Breast epithelium (tissue), 4 donors: ENCODE measurements at regions not wholly inside any gene's neighbourhood (a gene's known extent, or its start where the extent isn't known, plus 50 kb on each side); places are given as distances from the start of the nearest gene placed in this dataset.
"Not testable (repeated sequence)": the region's sequence is repeated elsewhere in the genome, so short reads cannot be mapped to it uniquely, and the experiment has no call there.

Experiments
- DNase-seq, 2 donors: peaks; one replicate each; pipeline ENCODE4 v3.0.0-alpha.2; 2019; ENCODE audit warnings: low spot score in 2 of 2
- H3K27ac ChIP-seq, 2 donors: fragments of 200-600 bp; sonication (generic) in 1 of 2; one replicate each; pipeline ENCODE4 v1.5.1; 2016 to 2019; ENCODE audit warnings: mild to moderate bottlenecking in 1 of 2
- H3K27me3 ChIP-seq, 2 donors: fragments of 200-600 bp; sonication (generic) in 1 of 2; one replicate each; pipeline versions ENCODE4 v1.5.1 to v1.6.0; 2017 to 2019; ENCODE audit warnings: control low read depth in 1 of 2, mild to moderate bottlenecking in 1 of 2
- H3K36me3 ChIP-seq: fragments of 200-600 bp; one replicate; pipeline ENCODE4 v1.5.1; 2019
- H3K4me1 ChIP-seq, 2 donors: fragments of 200-600 bp; sonication (generic); one replicate each; pipeline ENCODE4 v1.5.1; 2016 to 2019; ENCODE audit warnings: control low read depth in 1 of 2
- H3K4me3 ChIP-seq, 3 donors: fragments of 200-600 bp; sonication (generic); 1 replicate in 2 of 3; 2 replicates in 1 of 3; pipeline ENCODE4 v1.5.1; 2016 to 2019; ENCODE audit warnings: mild to moderate bottlenecking in 3 of 3, moderate library complexity in 2 of 3
- H3K9me3 ChIP-seq, 2 donors: fragments of 200-600 bp; sonication (generic) in 1 of 2; one replicate each; pipeline ENCODE4 v1.5.1; 2016 to 2019; ENCODE audit warnings: control low read depth in 1 of 2
- CTCF ChIP-seq, 3 donors: fragments of 450-650 bp; IDR thresholded peaks; one replicate each; pipeline ENCODE4 v1.5.1; 2016 to 2017; ENCODE audit warnings: antibody characterized with exemption in 3 of 3, mild to moderate bottlenecking in 3 of 3, moderate library complexity in 3 of 3
- POLR2A ChIP-seq: fragments of 450-650 bp; IDR thresholded peaks from one replicate; pipeline ENCODE4 v1.6.1; 2016; ENCODE audit warnings: antibody characterized with exemption, mild to moderate bottlenecking, moderate library complexity
- POLR2AphosphoS5 ChIP-seq, 3 donors: sonication (generic); formaldehyde crosslinking; IDR thresholded peaks; one replicate each; pipeline ENCODE4 v1.6.1; 2017; ENCODE audit warnings: antibody characterized with exemption in 3 of 3
- intact Hi-C: fragments of 100-400 bp; cut with DNase I; formaldehyde crosslinking; loops from one replicate; pipeline ENCODE4 v1.15.1; 2023; ENCODE audit warnings: low total_unique reads

DNA sequence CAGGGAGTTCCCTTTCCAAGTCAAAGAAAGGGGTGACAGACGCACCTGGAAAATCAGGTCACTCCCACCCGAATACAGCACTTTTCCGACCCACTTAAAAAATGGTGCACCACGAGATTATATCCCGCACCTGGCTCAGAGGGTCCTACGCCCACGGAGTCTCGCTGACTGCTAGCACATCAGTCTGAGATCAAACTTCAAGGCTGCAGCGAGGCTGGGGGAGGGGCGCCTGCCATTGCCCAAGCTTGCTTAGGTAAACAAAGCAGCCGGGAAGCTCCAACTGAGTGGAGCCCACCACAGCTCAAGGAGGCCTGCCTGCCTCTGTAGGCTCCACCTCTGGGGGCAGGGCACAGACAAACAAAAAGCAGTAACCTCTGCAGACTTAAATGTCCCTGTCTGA lies 277.8 kb upstream of the ARHGAP42 start:
- H3K27me3 ChIP-seq, H3K27ac ChIP-seq, intact Hi-C loops, H3K9me3 ChIP-seq, H3K4me3 ChIP-seq, DNase-seq, H3K36me3 ChIP-seq, H3K4me1 ChIP-seq: not testable (repeated sequence)

- DNase-seq = no peak
- TF ChIP-seq POLR2AphosphoS5 (IDR thresholded peaks at IDR 0.05) (no peak), POLR2A (no peak), CTCF (IDR thresholded peaks at IDR 0.05) (no peak)
- Histone ChIP-seq H3K4me3 (no peak overlapping the region), H3K9me3 (peaks cover 0 to 11% of the 10 kb centered on the region in 2 donors), H3K27me3 (no peaks in the 10 kb centered on the region), H3K36me3 (no peaks in the 10 kb centered on the region), H3K27ac (no peak overlapping the region), H3K4me1 (no peaks in the 10 kb centered on the region)
- intact Hi-C loops = no loop called here
Observed at GRCh38 chr11:100419518-100419917, 267.6 kb upstream of the ARHGAP42 start.

- no peak for TF ChIP-seq POLR2AphosphoS5 (IDR thresholded peaks at IDR 0.05)
- TF ChIP-seq CTCF (IDR thresholded peaks at IDR 0.05) = no peak
- TF ChIP-seq POLR2A = no peak
- Histone ChIP-seq H3K36me3 (no peaks in the 10 kb centered on the region), H3K27me3 (no peaks in the 10 kb centered on the region), H3K9me3 (no peaks in the 10 kb centered on the region), H3K27ac (no peak overlapping the region), H3K4me3 (no peak overlapping the region), H3K4me1 (no peaks in the 10 kb centered on the region)
- intact Hi-C loops = no loop called here
- DNase-seq = no peak
Observed at GRCh38 chr11:100434821-100435641, 252.1 kb upstream of the ARHGAP42 start.

DNA sequence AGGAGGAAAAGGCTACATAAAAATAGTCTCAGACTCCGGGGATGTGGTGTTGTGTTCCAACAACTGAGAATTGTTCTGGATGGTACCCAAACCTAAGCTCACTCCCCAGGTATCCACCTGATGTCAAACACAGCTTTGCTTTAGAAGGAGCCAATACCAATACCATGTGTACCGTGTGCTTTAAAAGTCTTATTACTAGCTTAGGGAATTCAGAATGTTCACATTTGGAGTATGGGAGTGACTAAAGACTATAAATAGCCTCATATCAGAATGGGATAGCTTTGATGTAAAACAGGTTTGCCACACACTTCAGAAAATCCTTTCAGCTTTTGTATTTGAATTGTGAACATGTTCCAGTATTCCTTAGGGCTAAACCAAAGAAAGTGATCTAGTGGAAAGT lies 248.7 kb upstream of the ARHGAP42 start:
- Histone ChIP-seq H3K4me1 (no peaks in the 10 kb centered on the region), H3K36me3 (no peaks in the 10 kb centered on the region), H3K27me3 (no peaks in the 10 kb centered on the region), H3K27ac (no peak overlapping the region), H3K9me3 (no peaks in the 10 kb centered on the region), H3K4me3 (no peak overlapping the region)
- no peak for DNase-seq
- intact Hi-C loops = no loop called here
- TF ChIP-seq POLR2A = no peak
- no peak for TF ChIP-seq CTCF (IDR thresholded peaks at IDR 0.05)
- TF ChIP-seq POLR2AphosphoS5 (IDR thresholded peaks at IDR 0.05) = no peak

- H3K27ac ChIP-seq = no peak overlapping the region
- DNase-seq = no peak
- no peaks in the 10 kb centered on the region for H3K9me3 ChIP-seq
- no peaks in the 10 kb centered on the region for H3K4me1 ChIP-seq
- H3K4me3 ChIP-seq = no peak overlapping the region
- intact Hi-C loops = no loop called here
- TF ChIP-seq CTCF (IDR thresholded peaks at IDR 0.05) (no peak), POLR2A (no peak)
- no peaks in the 10 kb centered on the region for H3K27me3 ChIP-seq
- H3K36me3 ChIP-seq = no peaks in the 10 kb centered on the region
Observed at GRCh38 chr11:100441086-100441485, 246.0 kb upstream of the ARHGAP42 start.

GRCh38 chr11:100442017-100442416 lies 245.1 kb upstream of the ARHGAP42 start:
- no peak overlapping the region for H3K4me3 ChIP-seq
- intact Hi-C loops = no loop called here
- H3K27me3 ChIP-seq = no peaks in the 10 kb centered on the region
- DNase-seq = no peak
- no peaks in the 10 kb centered on the region for H3K36me3 ChIP-seq
- TF ChIP-seq POLR2AphosphoS5 (IDR thresholded peaks at IDR 0.05) (no peak), POLR2A (no peak), CTCF (IDR thresholded peaks at IDR 0.05) (no peak)
- no peaks in the 10 kb centered on the region for H3K9me3 ChIP-seq
- no peak overlapping the region for H3K27ac ChIP-seq
- no peaks in the 10 kb centered on the region for H3K4me1 ChIP-seq
